ENCODE measurements at regions not wholly inside any gene's neighbourhood (a gene's known extent, or its start where the extent isn't known, plus 50 kb on each side); places are given as distances from the start of the nearest gene placed in this dataset.

DNA sequence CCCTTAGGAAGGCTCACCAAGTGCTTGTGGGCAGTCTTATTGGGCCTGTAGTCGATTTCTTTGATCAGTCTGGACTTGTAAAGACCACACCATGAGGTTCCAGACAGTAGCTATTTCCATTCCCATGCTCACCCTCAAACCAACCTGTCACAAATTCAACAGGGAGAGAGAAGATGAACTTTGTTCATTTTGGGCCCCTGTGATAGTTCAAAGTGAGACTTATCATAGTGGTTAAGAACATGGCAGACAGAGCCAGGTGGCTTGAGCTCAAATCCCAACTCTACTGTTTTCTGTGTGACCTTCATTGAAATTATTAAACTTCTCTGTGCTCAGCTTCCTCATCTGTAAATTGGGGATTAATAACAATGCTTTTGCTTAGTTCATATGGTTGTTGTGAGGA, 53.9 kb upstream of the CTLA4 start:
- no peak overlapping the region for H3K27ac ChIP-seq (replicated peaks)
- no peak overlapping the region for H3K4me3 ChIP-seq (replicated peaks; ENCODE audit: insufficient read depth, low read length)
- no peak for DNase-seq (ENCODE audit: low read depth in 1 of 2, low spot score in 1 of 2)
- H3K27me3 ChIP-seq (ENCODE audit: insufficient read depth, poor library complexity, severe bottlenecking), result peaks cover 3% of the 10 kb centered on the region
- TF ChIP-seq CTCF (IDR thresholded peaks at IDR 0.05; ENCODE audit: insufficient read depth, low read length) (no peak), GABPA (IDR thresholded peaks at IDR 0.05; ENCODE audit: low read depth) (no peak), SPI1 (IDR thresholded peaks at IDR 0.05; ENCODE audit: borderline replicate concordance, low read depth) (no peak), POLR2AphosphoS5 (IDR thresholded peaks at IDR 0.05; ENCODE audit: low read depth) (no peak)
- TF ChIP-seq, protein P1, sequence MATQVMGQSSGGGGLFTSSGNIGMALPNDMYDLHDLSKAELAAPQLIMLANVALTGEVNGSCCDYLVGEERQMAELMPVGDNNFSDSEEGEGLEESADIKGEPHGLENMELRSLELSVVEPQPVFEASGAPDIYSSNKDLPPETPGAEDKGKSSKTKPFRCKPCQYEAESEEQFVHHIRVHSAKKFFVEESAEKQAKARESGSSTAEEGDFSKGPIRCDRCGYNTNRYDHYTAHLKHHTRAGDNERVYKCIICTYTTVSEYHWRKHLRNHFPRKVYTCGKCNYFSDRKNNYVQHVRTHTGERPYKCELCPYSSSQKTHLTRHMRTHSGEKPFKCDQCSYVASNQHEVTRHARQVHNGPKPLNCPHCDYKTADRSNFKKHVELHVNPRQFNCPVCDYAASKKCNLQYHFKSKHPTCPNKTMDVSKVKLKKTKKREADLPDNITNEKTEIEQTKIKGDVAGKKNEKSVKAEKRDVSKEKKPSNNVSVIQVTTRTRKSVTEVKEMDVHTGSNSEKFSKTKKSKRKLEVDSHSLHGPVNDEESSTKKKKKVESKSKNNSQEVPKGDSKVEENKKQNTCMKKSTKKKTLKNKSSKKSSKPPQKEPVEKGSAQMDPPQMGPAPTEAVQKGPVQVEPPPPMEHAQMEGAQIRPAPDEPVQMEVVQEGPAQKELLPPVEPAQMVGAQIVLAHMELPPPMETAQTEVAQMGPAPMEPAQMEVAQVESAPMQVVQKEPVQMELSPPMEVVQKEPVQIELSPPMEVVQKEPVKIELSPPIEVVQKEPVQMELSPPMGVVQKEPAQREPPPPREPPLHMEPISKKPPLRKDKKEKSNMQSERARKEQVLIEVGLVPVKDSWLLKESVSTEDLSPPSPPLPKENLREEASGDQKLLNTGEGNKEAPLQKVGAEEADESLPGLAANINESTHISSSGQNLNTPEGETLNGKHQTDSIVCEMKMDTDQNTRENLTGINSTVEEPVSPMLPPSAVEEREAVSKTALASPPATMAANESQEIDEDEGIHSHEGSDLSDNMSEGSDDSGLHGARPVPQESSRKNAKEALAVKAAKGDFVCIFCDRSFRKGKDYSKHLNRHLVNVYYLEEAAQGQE (IDR thresholded peaks at IDR 0.05; ENCODE audit: insufficient replicate concordance, low read depth), result no peak

GRCh38 chr2:203814661-203815540, 52.7 kb upstream of the CTLA4 start:
- no peak overlapping the region for H3K4me3 ChIP-seq (replicated peaks; ENCODE audit: insufficient read depth, low read length)
- H3K27ac ChIP-seq (replicated peaks), result no peak overlapping the region
- DNase-seq (ENCODE audit: low read depth in 1 of 2, low spot score in 1 of 2), result peak; percentile 52 to 55
- TF ChIP-seq SPI1 (IDR thresholded peaks at IDR 0.05; ENCODE audit: borderline replicate concordance, low read depth) (peak; percentile 66), GABPA (IDR thresholded peaks at IDR 0.05; ENCODE audit: low read depth) (no peak), CTCF (IDR thresholded peaks at IDR 0.05; ENCODE audit: insufficient read depth, low read length) (peak; percentile 55)
- peaks cover 3% of the 10 kb centered on the region for H3K27me3 ChIP-seq (ENCODE audit: insufficient read depth, poor library complexity, severe bottlenecking)

DNA sequence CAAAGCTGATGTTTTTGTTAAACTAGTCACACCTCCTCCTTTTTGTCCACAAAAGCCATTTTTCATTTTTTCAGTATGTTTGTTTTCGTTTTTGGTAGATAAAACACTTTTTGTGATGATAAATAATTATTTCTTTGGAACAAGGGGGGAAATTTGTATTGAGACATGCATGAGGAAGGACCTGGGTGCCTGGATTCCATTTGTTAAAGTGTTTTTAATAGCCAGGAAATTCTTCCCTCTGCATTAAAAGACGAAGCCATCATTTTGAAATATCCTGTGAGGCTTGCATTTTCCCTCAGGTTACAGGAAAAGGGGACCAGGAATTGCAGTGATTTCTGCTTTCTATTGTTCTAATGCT, 52.1 kb upstream of the CTLA4 start:
- Histone ChIP-seq H3K27me3 (ENCODE audit: insufficient read depth, poor library complexity, severe bottlenecking) (peaks cover 3% of the 10 kb centered on the region), H3K27ac (replicated peaks) (no peak overlapping the region)
- DNase-seq (ENCODE audit: low read depth in 1 of 2, low spot score in 1 of 2), result no peak

More for the DNA sequence above, 52.1 kb upstream of the CTLA4 start:
- no peak overlapping the region for H3K4me3 ChIP-seq (replicated peaks; ENCODE audit: insufficient read depth, low read length)
- TF ChIP-seq POLR2AphosphoS5 (IDR thresholded peaks at IDR 0.05; ENCODE audit: low read depth), result no peak
- no peak for TF ChIP-seq CTCF (IDR thresholded peaks at IDR 0.05; ENCODE audit: insufficient read depth, low read length)
- TF ChIP-seq GABPA (IDR thresholded peaks at IDR 0.05; ENCODE audit: low read depth), result no peak
- TF ChIP-seq, protein P1 (IDR thresholded peaks at IDR 0.05; ENCODE audit: insufficient replicate concordance, low read depth), result no peak
- TF ChIP-seq SPI1 (IDR thresholded peaks at IDR 0.05; ENCODE audit: borderline replicate concordance, low read depth), result no peak

Measured in HL-60 (cell line).